ENCODE measurements at regions not wholly inside any gene's neighbourhood (a gene's known extent, or its start where the extent isn't known, plus 50 kb on each side); places are given as distances from the start of the nearest gene placed in this dataset.
A peak's percentile ranks its signal among the peaks of the same experiment; 100 is the strongest.
"Not testable (repeated sequence)": the region's sequence is repeated elsewhere in the genome, so short reads cannot be mapped to it uniquely, and the experiment has no call there.

GRCh38 chr6:19979059-19979458, 141.9 kb downstream of the ID4 start:
- DNase-seq: no peak

DNA sequence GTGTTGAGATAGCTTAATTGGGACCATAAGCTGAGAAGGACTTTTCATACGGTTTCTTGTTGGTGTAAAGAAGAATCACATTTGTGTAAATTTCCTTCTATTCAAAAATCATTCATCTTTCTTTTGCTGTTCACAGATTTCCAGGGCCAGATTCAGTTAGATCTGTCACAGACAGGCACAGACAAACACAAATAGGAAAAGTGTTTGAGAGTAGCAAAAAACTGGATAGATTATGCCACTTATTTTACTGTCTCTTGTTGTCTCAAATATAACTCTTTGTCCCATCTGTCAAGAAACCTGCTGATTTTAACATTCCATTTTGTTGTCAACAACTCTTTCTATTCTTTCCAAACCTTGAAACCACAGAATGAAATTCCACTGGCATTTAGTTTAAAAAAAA, 142.8 kb downstream of the ID4 start:
- DNase-seq: no peak

- DNase-seq: no peak
These were observed 146.2 kb downstream of the ID4 start for GRCh38 chr6:19983374-19983773.

- DNase-seq: no peak
These were observed 149.7 kb downstream of the ID4 start for GRCh38 chr6:19986691-19987438.

- DNase-seq: no peak
These were observed 151.4 kb downstream of the ID4 start for GRCh38 chr6:19988555-19988954.

GRCh38 chr6:19991176-19991575, 154.0 kb downstream of the ID4 start:
- no peak for DNase-seq

DNA sequence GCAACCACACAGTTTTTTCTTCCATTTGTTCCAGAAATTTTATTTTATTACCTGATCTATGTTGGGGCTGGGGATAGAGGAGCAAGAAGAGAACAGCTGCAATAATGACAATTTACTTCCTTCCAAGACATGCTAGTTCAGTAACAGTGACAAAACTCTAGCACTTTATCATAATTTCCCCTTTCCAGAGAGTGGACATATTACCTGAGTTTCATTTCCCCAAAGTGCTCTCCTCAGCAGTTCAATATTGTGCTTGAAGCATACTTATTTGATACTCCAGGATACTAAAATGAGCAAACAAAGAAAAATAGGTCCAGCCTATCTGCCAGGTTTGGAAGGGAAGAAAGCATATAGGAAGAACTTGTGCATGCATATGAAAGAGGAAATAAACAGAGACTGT, 157.7 kb downstream of the ID4 start:
- no peak for DNase-seq

DNA sequence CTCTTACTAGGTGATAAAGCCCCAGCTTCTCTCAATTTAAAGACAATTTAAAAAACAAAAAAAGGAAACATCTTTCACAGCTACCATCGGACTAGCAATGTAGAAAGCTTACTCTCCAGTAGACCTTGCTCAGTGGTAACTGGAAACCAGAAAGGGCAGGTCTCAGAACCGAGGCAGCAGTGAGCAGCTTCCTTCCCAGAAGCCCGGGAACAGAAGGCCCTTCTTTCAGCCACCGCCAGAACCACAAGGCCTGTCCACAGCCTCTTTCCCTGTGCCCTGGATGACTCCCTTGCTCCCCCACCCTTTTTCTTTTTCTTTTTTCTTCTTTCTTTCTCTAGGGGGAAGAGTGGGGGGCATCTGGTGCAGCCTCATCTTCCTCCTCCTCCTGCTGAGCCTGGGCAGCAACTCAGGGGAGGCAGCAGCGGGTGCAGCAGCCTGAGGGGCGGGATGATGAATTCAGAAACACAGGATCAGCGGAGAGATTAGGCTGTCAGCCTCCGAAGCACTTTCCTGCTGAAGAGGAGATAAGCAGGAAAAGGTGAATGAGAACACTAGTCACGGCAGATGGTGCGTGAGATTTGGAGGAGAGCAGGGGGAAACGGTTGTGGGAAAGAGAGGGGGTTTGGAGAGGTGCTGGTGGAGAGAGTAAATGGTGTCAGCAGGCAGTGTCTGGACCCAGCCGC, 158.5 kb downstream of the ID4 start:
- DNase-seq: no peak

- DNase-seq: no peak
These were observed 159.9 kb downstream of the ID4 start for GRCh38 chr6:19997104-19997503.

DNA sequence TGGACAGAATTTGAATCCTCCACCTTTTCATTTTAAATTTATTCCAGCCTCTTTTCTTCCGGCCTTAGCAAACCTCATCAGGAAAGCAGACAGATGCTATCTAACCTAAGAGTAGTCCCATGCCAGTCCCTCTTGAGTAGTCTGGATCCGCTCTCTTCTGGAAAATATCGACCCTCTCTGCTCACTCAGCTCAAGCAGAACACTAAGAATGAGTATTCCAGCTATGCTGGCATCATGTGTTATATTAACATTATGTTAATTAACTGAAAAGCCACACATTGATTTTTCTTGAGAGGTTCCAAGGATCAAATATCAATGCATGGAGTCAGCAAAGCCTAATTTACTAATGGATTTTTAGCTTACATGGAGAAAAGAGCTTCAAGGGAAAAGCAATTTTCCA, 161.4 kb downstream of the ID4 start:
- DNase-seq: no peak

DNA sequence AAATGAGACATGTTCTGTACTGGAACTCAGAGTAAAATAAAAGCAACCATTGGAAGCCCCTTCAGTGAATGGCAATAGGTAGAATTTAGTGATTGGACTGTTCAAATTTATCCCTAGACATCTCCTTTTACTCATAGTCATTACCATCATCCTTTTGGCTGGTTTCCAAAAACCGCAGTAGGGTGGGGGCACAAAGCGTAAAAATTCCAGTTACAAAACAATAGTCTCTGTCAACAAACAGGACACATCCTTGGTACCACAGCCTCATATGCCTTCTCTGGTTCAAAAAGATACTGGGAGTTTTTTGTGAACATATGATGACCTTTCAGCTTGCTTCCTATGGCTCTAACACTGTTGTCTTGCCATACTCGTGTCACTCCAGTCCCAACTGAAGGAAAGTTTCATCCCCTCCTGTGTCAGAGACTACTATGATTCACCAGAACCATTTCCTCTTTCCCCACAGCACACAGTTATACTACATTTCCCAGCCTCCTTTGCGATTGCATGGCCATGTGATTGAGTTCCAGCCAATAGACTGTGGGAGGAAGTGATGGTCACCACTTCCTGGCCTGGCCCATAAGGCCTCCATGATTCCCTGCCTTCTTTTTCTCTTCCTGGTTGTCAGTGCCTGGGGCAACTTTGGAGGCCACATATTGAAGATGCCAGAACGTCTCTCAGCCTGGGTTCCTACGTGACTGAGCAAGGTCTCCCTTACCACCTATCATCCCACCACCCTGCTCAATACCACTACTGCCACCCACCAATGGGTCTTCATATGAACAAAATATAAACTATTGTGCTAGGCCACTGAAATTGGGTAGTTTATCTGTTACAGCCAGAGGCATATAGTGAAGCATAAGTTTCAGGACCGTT, 162.4 kb downstream of the ID4 start:
- no peak for DNase-seq

DNA sequence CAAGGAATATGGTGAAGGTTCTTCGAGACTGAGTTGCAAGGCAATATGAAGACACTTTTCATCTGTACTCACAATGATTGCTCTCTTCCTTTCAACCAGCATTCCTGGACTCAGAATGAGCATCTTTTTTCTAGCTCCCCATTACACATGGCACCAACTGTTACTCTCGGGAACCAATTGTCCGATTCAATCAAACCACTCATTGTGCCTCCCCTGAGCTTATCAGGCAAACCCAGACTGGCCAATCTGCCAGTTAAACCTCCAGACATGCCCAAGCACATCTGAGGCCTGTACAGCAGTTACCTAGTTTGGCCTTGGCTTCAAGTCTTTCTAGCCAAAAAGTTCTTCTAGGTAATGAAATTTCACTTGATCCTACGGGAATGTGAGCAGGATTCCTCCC, 164.1 kb downstream of the ID4 start:
- DNase-seq: no peak

DNA sequence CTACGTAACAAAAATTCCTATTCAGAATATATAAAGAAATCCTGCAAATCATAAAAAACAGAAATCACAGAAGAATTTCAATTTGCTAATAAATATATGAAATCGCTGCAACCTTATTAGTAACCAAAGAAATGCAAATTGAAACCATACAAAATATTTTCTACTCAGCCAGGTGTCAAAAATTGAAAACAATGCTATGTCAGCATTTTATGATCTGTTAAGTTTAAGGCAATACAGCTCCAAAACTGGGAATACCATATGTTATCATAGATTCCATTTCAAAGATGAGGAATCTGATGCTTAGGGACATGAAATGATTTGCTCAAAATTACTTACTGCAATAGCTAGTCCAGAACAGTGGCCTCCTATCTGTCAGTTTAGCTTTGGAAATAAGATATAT, 168.9 kb downstream of the ID4 start:
- DNase-seq: no peak

DNA sequence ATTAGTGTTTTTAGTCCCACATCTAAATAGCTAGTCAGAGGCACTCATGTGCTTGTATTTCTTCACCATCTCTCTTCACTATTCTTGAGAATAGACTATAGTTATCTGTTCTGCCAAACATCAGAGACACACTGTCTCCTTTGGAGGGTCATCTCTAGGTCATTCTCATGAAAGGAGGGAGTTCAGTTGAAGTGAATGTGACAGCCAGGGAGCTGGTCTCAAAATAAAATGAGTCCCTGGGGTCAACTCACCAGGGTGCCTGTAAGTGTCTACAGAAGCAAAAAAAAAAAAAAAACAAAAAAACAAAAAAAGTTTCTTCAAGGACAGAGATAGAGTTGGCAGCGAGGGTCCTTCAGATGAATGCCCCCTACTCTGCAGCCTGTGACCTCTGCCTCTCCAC, 171.0 kb downstream of the ID4 start:
- DNase-seq: no peak

DNA sequence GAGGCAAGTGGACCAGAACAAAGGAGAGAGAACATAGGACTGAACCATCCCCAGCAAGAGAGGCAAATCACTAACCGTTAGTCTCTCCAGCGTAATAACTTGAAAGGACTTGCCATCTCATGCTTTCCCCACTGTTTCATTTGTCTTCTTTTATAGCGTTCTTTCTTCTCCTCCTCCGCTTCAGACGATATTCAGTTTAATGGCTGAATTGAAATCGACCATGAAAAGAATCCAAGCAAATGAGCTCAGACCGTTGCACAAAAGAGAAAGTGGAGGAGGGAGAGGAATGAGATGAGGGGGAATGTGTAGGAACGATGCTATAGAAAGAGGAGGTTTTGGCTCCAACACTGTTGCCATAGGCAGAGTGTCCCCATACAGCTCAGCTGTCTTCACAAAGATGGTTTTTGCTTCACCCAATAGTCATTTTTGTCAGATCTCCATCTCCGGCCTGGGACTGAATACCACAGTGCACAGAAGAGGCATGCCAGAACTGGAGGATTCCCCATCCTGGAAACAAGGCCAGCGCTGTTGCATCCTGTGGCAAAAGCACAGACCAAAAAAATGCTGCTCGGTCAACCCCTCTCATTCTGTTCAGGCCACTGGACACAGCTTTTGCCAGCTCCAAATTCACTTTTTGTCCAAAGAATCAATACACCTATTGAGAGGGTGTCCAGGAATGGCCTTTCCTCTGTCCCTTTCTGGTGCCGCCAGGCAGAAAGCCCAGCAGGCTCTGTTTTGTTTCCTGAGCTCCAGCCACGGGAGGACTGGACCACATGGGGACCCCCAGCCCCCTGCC, 176.1 kb downstream of the ID4 start:
- peak; percentile 68 for DNase-seq

GRCh38 chr6:20014508-20014907, 177.3 kb downstream of the ID4 start:
- DNase-seq: no peak

GRCh38 chr6:20020526-20020925, 183.4 kb downstream of the ID4 start:
- no peak for DNase-seq

DNA sequence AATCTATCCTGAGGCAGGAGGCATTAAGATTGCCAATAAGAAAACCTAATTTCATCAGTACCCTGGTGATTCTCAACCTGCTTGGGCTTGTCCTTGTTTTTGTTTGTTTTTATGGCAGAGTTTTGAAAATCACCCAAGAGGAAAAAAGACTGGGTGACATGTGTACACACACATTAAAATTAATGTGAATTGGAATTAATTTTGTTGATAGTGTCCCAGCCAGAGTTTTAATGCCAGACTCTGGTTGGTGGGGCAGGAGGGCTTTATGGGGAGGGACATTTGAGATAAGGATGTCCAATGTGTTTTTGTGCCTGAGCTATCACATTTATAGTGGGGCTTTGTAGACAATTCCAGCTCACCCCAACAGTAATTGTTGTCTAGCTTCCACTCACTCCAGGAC, 184.6 kb downstream of the ID4 start:
- DNase-seq: no peak

GRCh38 chr6:20023549-20024315, 186.6 kb downstream of the ID4 start:
- not testable (repeated sequence) for DNase-seq

DNA sequence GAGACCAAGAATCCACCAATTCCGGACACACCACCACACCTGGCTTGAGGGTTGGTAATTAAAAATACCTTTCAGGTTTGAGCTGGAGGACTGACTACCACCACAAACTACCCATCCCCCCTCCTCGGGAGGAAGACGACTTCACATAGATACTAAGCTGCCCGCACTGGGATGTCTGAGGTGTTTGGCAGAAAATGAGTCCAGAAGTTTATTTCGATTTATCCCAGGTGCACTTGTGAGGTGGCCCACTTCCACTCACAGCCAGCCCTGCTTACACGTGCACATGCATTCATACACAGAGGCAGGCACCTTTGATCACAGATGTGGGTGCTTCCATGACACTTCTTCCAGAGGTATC, 187.1 kb downstream of the ID4 start:
- DNase-seq: no peak

GRCh38 chr6:20024978-20025377, 187.3 kb downstream of the MBOAT1 start:
- no peak for DNase-seq

DNA sequence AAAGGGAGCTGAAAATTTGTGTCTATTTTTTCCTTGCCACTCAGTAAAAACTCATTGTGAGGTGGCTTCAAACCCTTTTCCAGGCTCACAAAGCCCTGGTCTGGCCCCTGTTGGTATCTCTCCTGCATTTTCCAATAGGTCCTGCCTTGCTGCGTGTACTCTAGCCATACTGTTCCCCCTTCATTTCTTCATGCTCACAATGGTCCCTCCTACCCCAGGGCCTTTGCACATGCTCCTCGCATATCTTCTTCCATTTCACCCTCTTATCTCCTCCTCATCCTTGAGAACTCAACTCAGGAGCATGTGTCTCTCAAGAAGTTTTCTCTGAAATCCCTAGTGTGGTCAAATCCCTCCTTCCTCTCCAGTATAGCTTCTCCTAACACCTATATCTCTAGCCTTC, 186.6 kb downstream of the MBOAT1 start:
- DNase-seq: no peak
